ENCODE measurements at regions not wholly inside any gene's neighbourhood (a gene's known extent, or its start where the extent isn't known, plus 50 kb on each side); places are given as distances from the start of the nearest gene placed in this dataset.

DNA sequence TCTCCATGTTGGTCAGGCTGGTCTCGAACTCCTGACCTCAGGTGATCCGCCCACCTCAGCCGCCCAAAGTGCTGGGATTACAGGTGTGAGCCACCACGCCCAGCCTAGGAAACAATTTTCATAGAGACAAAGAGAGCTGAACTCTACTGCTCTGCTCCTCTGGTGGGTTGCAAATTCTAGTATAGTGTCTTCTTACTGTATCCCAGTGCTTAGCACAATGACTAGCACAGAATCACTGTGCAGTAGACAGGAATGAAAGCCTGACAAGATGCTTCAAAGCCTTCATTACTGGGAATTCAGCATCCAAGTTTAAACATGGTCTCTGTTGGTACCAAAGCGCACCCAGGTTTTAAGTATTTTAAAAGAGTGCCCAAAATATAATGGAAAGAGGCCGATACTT, 96.5 kb upstream of the SALL4 start:
- Mint-ChIP-seq H3K9me3 (ENCODE audit: low read depth) (no peaks in the 10 kb centered on the region), H3K27ac (ENCODE audit: unreplicated experiment) (no peak overlapping the region), H3K36me3 (ENCODE audit: low read depth) (no peaks in the 10 kb centered on the region), H3K4me1 (ENCODE audit: low read depth) (no peaks in the 10 kb centered on the region), H3K27me3 (ENCODE audit: low read depth) (no peaks in the 10 kb centered on the region), H3K4me3 (ENCODE audit: unreplicated experiment) (no peak overlapping the region)
- DNase-seq (ENCODE audit: low spot score), result no peak
- TF ChIP-seq, protein P1, sequence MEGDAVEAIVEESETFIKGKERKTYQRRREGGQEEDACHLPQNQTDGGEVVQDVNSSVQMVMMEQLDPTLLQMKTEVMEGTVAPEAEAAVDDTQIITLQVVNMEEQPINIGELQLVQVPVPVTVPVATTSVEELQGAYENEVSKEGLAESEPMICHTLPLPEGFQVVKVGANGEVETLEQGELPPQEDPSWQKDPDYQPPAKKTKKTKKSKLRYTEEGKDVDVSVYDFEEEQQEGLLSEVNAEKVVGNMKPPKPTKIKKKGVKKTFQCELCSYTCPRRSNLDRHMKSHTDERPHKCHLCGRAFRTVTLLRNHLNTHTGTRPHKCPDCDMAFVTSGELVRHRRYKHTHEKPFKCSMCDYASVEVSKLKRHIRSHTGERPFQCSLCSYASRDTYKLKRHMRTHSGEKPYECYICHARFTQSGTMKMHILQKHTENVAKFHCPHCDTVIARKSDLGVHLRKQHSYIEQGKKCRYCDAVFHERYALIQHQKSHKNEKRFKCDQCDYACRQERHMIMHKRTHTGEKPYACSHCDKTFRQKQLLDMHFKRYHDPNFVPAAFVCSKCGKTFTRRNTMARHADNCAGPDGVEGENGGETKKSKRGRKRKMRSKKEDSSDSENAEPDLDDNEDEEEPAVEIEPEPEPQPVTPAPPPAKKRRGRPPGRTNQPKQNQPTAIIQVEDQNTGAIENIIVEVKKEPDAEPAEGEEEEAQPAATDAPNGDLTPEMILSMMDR (IDR thresholded peaks at IDR 0.05), result no peak

DNA sequence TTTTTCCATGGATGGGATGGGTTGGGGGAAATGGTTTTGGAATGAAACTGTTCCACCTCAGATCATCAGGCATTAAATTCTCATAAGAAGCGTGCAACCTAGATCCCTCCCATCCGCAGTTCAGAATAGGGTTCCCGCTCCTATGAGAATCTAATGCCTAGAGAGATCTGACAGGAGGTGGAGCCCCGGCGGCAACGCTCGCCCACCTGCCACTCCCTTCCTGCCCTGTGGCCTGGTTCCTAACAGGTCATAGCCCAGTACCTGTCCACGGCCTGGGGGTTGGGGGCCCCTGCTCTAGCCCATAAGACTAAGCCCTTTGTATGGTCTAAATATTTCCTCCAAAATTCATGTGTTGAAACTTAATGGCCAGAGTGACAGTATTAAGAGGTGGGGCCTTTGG, 92.3 kb upstream of the SALL4 start:
- TF ChIP-seq, protein P1 (IDR thresholded peaks at IDR 0.05), result no peak
- Mint-ChIP-seq H3K27me3 (ENCODE audit: low read depth) (no peaks in the 10 kb centered on the region), H3K27ac (ENCODE audit: unreplicated experiment) (no peak overlapping the region), H3K4me1 (ENCODE audit: low read depth) (peaks cover 4% of the 10 kb centered on the region), H3K36me3 (ENCODE audit: low read depth) (no peaks in the 10 kb centered on the region), H3K4me3 (ENCODE audit: unreplicated experiment) (no peak overlapping the region), H3K9me3 (ENCODE audit: low read depth) (no peaks in the 10 kb centered on the region)
- no peak for DNase-seq (ENCODE audit: low spot score)

DNA sequence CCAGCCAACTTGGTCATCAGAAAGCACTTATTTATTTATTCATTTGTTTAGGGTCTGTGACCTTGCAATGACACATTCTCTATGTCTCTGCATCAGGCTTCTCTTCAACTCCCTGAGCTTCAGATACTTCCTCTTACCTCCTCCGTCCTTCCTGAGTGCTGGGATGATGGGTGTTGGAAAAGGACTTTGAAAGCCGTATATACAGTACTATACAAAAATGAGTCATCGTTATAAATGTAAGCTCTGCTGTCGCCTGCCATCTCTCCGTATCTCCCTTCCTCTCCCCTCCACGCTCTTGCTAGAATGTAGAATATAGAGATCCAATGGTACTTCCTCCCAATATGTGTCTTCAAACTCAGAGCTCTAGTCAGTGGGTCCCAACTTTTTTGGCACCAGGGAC, 91.9 kb upstream of the SALL4 start:
- no peaks in the 10 kb centered on the region for H3K27me3 Mint-ChIP-seq (ENCODE audit: low read depth)
- no peaks in the 10 kb centered on the region for H3K36me3 Mint-ChIP-seq (ENCODE audit: low read depth)
- TF ChIP-seq, protein P1 (IDR thresholded peaks at IDR 0.05), result no peak
- no peaks in the 10 kb centered on the region for H3K9me3 Mint-ChIP-seq (ENCODE audit: low read depth)
- H3K4me3 Mint-ChIP-seq (ENCODE audit: unreplicated experiment), result no peak overlapping the region
- DNase-seq (ENCODE audit: low spot score), result no peak
- no peak overlapping the region for H3K27ac Mint-ChIP-seq (ENCODE audit: unreplicated experiment)
- H3K4me1 Mint-ChIP-seq (ENCODE audit: low read depth), result peaks cover 6% of the 10 kb centered on the region

DNA sequence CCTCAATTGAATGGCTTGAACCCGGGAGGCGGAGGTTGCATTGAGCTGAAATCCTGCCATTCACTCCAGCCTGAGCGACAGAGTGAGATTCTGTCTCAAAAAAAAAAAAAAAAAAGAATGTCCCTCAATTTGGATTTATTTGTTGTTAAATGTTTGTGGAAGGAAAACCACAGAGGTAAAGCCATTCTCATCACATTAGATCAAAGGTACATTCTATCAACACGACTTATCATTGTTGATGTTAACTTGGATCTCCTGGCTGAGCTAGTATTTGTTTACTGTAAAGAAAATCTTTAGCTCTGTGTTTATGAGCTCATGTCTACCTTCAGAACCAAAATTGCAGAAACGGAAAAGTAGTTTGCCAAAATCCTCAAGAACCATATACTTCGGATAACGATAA, 91.4 kb upstream of the SALL4 start:
- no peaks in the 10 kb centered on the region for H3K9me3 Mint-ChIP-seq (ENCODE audit: low read depth)
- H3K27me3 Mint-ChIP-seq (ENCODE audit: low read depth), result no peaks in the 10 kb centered on the region
- no peak overlapping the region for H3K27ac Mint-ChIP-seq (ENCODE audit: unreplicated experiment)
- DNase-seq (ENCODE audit: low spot score), result no peak
- no peak overlapping the region for H3K4me3 Mint-ChIP-seq (ENCODE audit: unreplicated experiment)
- H3K36me3 Mint-ChIP-seq (ENCODE audit: low read depth), result no peaks in the 10 kb centered on the region
- TF ChIP-seq, protein P1 (IDR thresholded peaks at IDR 0.05), result no peak
- peaks cover 6% of the 10 kb centered on the region for H3K4me1 Mint-ChIP-seq (ENCODE audit: low read depth)

DNA sequence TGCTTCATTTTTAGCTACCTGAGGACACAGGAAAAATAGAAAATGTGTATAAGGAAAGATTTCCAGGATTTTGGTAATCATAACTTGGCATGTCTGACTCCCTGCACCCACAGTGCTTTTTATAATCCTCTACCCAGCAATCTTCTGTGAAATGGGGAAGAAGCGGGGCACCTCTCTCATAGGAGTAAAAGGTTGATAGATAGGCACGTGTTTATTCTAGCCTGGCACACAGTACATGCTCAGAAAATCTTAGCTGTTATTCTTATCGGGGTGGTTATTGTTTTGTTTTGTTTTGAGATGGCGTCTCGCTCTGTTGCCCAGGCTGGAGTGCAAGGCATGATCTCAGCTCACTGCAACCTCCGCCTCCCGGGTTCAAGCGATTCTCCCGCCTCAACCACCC, 87.7 kb upstream of the SALL4 start:
- DNase-seq (ENCODE audit: low spot score), result peak; percentile 10
- Mint-ChIP-seq H3K36me3 (ENCODE audit: low read depth) (no peaks in the 10 kb centered on the region), H3K27me3 (ENCODE audit: low read depth) (no peaks in the 10 kb centered on the region), H3K27ac (ENCODE audit: unreplicated experiment) (no peak overlapping the region), H3K9me3 (ENCODE audit: low read depth) (no peaks in the 10 kb centered on the region), H3K4me3 (ENCODE audit: unreplicated experiment) (no peak overlapping the region), H3K4me1 (ENCODE audit: low read depth) (peaks cover 16% of the 10 kb centered on the region)
- TF ChIP-seq, protein P1 (IDR thresholded peaks at IDR 0.05), result no peak

All from chondrocyte (in vitro differentiated cells).